Activated naive CD8-positive, alpha-beta T cell treated with anti-CD3 and anti-CD28 coated beads, Interleukin-2, amount 50 U/mL, for 24 hours (primary cell): ENCODE measurements at regions not wholly inside any gene's neighbourhood (a gene's known extent, or its start where the extent isn't known, plus 50 kb on each side); places are given as distances from the start of the nearest gene placed in this dataset.
"Not testable (repeated sequence)": the region's sequence is repeated elsewhere in the genome, so short reads cannot be mapped to it uniquely, and the experiment has no call there.

Source experiments
- ATAC-seq: fragments of 150-1000 bp; cut with Tn5 transposase; one replicate; pipeline ENCODE4 v1.10.0; 2021
- DNase-seq: peaks from one replicate; pipeline ENCODE4 v3.0.0; 2021
- H3K27ac Mint-ChIP-seq: one replicate; pipeline ENCODE4 v1.8.0; 2021; ENCODE audit warnings: mild to moderate bottlenecking, mixed read lengths
- H3K27me3 Mint-ChIP-seq: one replicate; pipeline ENCODE4 v1.8.0; 2021; ENCODE audit warnings: mixed read lengths
- H3K36me3 Mint-ChIP-seq: one replicate; pipeline ENCODE4 v1.8.0; 2021; ENCODE audit warnings: low read depth, mixed read lengths
- H3K4me1 Mint-ChIP-seq: one replicate; pipeline ENCODE4 v1.8.0; 2021; ENCODE audit warnings: mixed read lengths
- H3K4me3 Mint-ChIP-seq: one replicate; pipeline ENCODE4 v1.8.0; 2021; ENCODE audit warnings: mild to moderate bottlenecking, moderate library complexity, mixed read lengths
- H3K9me3 Mint-ChIP-seq: one replicate; pipeline ENCODE4 v1.8.0; 2021; ENCODE audit warnings: mixed read lengths

DNA sequence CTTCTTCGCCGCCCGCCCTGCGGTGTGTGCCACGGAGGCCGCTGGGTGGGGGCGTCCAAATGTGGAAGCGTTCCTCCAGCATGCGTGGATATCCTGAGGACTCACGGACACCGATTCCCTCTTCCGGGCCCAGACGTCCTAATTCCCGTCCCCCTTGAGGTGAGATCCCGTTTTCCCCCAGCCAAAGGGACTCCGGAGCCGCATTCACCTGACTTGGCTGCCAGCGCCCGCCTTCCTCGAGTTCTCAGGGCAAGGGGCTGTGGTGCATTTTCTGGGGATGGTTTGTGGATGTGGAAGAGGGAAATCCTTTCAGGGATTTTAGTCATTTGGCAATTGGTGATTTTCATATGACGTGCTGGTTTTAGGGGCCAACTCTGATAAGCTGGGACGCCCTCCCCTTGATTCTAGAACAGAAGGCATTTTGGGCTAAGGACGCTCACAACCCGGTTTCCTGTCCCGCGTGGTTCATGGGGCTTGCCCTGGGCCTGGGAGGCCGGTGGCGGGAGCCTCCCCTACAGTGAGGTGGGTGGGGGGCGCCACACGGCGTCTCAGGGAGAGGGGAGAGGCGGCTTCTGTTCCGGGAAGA lies 165.4 kb downstream of the ACTR3B start:
- peaks cover 15% of the 10 kb centered on the region for H3K9me3 Mint-ChIP-seq
- H3K27ac Mint-ChIP-seq, result no peak overlapping the region
- peaks cover 35% of the 10 kb centered on the region for H3K27me3 Mint-ChIP-seq
- no peak for ATAC-seq
- H3K36me3 Mint-ChIP-seq, result peaks cover 1% of the 10 kb centered on the region
- no peak for DNase-seq
- H3K4me1 Mint-ChIP-seq, result no peaks in the 10 kb centered on the region
- H3K4me3 Mint-ChIP-seq, result no peak overlapping the region

DNA sequence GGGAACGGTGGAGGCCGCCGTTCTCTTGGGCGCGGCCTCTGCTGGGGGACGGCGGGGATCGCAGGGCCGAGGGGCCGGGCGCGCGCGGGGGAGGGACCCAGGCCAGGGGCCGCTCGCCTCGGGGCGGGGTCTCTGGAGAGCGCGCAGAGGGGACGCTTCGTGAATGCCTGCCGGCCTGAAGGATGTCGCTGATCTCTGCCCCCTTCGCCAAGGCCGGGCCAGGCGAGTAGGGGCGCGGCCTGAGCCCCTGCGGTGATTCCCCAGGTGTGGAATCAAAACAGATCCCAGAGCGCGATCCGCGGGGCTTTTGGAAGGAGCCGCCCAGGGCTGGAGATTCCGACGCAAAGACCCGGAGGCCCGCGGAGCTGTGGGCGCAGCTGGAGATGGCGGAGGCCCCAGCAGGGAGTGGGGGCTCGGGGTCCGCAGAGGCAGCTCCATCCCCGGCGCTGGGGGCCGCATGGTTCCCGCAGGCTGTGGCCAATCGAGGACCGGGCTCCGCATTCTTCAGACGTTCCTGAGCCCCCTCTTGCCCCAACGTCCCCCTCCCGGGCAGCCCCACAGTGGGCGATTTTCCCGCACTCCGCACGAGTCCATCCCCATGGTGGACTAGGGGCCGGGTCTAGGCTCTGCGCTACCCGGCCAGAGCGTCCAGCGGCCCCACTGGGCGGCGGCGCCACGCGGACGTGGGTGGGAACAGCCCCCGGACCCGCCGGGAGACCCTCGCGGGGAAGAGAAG lies 166.0 kb downstream of the ACTR3B start:
- no peaks in the 10 kb centered on the region for H3K36me3 Mint-ChIP-seq
- DNase-seq (no peak), ATAC-seq (peak; percentile 20)
- H3K27ac Mint-ChIP-seq, result no peak overlapping the region
- H3K4me1 Mint-ChIP-seq, result no peaks in the 10 kb centered on the region
- H3K4me3 Mint-ChIP-seq, result no peak overlapping the region
- H3K9me3 Mint-ChIP-seq, result peaks cover 11% of the 10 kb centered on the region
- peaks cover 35% of the 10 kb centered on the region for H3K27me3 Mint-ChIP-seq

DNA sequence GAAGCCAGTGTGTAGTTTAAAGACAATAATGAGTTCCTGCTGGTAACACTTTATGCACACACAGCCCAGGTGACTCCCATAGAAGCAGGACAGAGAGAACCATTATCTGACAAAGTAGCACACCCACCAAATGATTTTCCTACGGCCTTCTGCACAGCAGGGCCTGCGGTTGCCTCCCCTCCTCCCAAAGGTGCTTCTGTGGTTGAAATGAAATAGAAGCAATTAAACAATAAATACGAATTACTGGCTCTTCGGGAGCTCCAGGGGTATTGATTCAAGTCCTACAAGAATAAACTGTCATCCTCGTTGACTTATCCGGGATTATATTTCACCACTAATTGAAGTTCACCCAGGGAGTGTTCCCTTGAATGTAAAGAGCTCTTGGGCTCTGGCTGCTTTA lies 172.1 kb downstream of the ACTR3B start:
- no peak for ATAC-seq
- no peaks in the 10 kb centered on the region for H3K4me1 Mint-ChIP-seq
- peaks cover 7% of the 10 kb centered on the region for H3K27me3 Mint-ChIP-seq

DNA sequence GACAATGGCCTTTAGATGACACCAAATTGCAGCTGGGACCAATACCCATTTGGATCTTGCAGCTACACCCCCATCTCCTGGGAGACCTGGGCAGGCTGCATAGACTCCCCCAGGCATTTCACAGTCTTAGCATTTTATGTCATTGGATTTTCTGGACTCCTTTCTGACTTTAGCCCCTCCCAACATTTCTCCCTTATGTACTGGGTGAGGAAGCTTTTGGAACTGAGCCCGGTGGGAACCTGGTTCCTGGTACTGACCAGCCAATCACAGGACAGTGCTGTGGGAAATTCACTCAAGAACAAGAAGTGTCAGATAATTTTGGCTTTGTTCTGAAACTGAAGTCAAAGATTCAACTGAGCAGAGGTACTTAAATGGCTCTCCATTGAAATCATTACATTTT lies 177.7 kb downstream of the ACTR3B start:
- Mint-ChIP-seq H3K27ac (no peak overlapping the region), H3K27me3 (no peaks in the 10 kb centered on the region), H3K4me3 (no peak overlapping the region), H3K4me1 (no peaks in the 10 kb centered on the region), H3K9me3 (no peaks in the 10 kb centered on the region), H3K36me3 (no peaks in the 10 kb centered on the region)
- DNase-seq (no peak), ATAC-seq (no peak)

More for the DNA sequence above, 172.1 kb downstream of the ACTR3B start:
- no peak for DNase-seq
- Mint-ChIP-seq H3K9me3 (peaks cover 7% of the 10 kb centered on the region), H3K27ac (no peak overlapping the region), H3K4me3 (no peak overlapping the region), H3K36me3 (no peaks in the 10 kb centered on the region)

DNA sequence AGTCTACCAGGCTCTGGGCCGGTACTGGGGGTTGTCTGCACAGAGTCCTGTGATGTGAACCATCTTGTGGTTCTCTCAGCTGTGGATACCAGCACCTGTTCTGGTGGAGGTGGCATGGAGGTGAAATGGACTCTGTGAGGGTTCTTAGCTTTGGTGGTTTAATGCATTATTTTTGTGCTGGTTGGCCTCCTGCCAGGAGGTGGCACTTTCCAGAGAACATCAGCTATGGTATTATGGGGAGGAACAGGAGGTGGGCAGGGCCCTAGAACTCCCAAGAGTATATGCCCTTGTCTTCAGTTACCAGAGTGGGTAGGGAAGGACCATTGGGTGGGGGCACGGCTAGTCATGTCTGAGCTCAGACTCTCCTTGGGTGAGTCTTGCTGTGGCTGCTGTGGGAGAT lies 187.1 kb downstream of the ACTR3B start:
- not testable (repeated sequence) for DNase-seq, H3K4me1 Mint-ChIP-seq, H3K27me3 Mint-ChIP-seq, H3K4me3 Mint-ChIP-seq, H3K9me3 Mint-ChIP-seq, H3K36me3 Mint-ChIP-seq, ATAC-seq, H3K27ac Mint-ChIP-seq

DNA sequence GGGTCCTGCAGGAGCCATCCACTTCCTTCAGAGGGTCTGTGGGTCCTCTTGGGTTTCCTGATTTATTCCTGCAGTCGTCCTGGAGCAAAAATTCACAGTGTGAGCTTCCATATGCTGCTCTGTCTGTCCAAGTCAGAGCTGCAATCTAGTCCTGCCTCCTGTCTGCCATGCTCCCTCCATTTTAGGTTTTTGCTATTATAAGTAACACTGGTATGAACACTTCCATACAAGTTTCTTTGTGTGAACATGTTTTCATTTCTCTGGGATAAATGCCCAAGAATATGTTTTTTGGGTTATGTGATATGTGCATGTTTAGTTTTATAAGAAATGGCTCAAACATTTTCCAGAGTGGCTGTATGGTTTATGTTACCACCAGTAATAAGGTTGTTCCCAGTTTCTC lies 188.1 kb downstream of the ACTR3B start:
- H3K4me3 Mint-ChIP-seq, result no peak overlapping the region
- H3K27me3 Mint-ChIP-seq, result peaks cover 3% of the 10 kb centered on the region
- DNase-seq, result no peak
- peaks cover 6% of the 10 kb centered on the region for H3K9me3 Mint-ChIP-seq
- no peak for ATAC-seq
- peaks cover 2% of the 10 kb centered on the region for H3K36me3 Mint-ChIP-seq
- no peak overlapping the region for H3K27ac Mint-ChIP-seq
- H3K4me1 Mint-ChIP-seq, result no peaks in the 10 kb centered on the region

DNA sequence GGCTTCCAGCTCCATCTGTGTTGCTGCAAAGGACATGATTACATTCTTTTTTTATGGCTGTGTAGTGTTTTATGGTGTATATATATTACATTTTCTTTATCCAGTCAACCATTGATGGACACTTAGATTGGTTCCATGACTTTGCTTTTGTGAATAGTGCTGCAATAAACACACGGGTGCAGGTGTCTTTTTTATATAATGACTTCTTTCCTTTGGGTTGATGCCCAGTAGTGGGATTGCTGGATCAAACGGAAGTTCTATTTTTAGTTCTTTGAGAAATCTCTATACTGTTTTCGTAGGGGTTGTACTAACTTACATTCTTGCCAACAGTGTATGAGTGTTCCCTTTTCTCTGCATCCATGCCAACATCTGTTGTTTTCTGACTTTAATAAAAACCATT lies 189.7 kb downstream of the ACTR3B start:
- peaks cover 2% of the 10 kb centered on the region for H3K36me3 Mint-ChIP-seq
- peaks cover 6% of the 10 kb centered on the region for H3K9me3 Mint-ChIP-seq
- H3K4me3 Mint-ChIP-seq, result no peak overlapping the region
- no peak overlapping the region for H3K27ac Mint-ChIP-seq
- no peaks in the 10 kb centered on the region for H3K4me1 Mint-ChIP-seq
- peaks cover 3% of the 10 kb centered on the region for H3K27me3 Mint-ChIP-seq
- no peak for ATAC-seq
- DNase-seq, result no peak

DNA sequence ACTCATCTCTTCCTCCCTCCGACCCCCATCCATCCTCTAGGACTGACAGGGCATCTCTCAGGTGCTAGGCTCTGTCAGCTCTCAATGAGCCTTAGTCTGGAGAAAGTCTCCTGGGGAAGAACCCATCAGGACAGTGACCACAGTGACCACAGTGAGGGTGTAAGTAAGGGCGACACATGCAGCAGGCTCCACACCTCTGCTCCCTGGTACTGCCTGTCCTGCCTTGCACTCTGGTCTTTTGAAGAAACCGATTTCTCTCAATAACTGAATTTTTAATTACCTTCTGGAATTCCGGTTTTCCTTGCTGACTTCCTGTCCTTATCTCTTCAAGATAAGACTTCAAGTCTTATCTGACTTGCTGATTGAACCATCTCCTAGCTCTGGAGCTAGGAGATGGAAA lies 190.2 kb downstream of the ACTR3B start:
- Mint-ChIP-seq H3K36me3 (peaks cover 2% of the 10 kb centered on the region), H3K4me1 (no peaks in the 10 kb centered on the region), H3K27ac (no peak overlapping the region), H3K9me3 (peaks cover 6% of the 10 kb centered on the region), H3K27me3 (peaks cover 3% of the 10 kb centered on the region), H3K4me3 (no peak overlapping the region)
- ATAC-seq (no peak), DNase-seq (no peak)

DNA sequence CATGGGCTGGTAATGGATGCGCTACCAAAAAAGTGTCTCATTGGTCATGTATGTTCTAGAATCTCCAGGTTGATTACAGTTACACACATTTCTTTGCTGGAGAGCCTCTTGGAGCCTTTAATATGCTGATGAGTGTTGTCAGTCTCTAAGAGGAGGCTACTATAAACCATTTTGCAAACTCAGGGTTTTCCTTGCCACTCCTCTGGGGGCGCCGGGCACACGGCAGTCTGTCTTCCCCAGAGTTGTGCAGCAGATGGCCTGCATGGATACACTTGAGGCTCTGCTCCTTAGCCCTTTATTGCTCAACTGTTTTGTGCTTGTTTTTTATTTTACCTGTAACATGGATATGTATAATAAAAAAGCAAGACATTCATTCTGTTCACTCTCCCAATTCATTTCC lies 196.5 kb downstream of the ACTR3B start:
- peaks cover 4% of the 10 kb centered on the region for H3K27me3 Mint-ChIP-seq
- H3K27ac Mint-ChIP-seq, result no peak overlapping the region
- H3K9me3 Mint-ChIP-seq, result peaks cover 8% of the 10 kb centered on the region
- DNase-seq (no peak), ATAC-seq (no peak)
- H3K36me3 Mint-ChIP-seq, result peaks cover 2% of the 10 kb centered on the region
- no peaks in the 10 kb centered on the region for H3K4me1 Mint-ChIP-seq
- no peak overlapping the region for H3K4me3 Mint-ChIP-seq

DNA sequence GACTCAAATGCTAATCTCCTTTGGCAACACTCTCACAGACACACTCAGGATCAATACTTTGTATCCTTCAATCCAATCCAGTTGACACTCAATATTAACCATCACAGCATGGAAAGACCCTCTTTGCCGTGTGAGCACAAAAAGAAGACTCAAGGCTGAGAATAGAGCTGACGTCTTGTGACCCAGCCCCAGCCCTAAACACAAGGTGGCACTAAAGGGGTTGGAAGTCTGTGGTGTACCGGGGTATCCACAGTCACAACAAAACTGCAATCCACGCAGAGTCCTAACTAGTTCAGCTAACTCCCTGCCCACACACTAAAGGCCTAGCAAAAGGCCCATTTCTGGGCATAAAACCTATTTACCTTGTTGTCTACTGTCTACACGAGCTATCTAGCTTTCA lies 200.1 kb downstream of the ACTR3B start:
- DNase-seq, result no peak
- peaks cover 4% of the 10 kb centered on the region for H3K27me3 Mint-ChIP-seq
- no peaks in the 10 kb centered on the region for H3K36me3 Mint-ChIP-seq
- H3K4me1 Mint-ChIP-seq, result no peaks in the 10 kb centered on the region
- ATAC-seq, result no peak
- no peak overlapping the region for H3K27ac Mint-ChIP-seq
- peaks cover 4% of the 10 kb centered on the region for H3K9me3 Mint-ChIP-seq
- H3K4me3 Mint-ChIP-seq, result no peak overlapping the region

DNA sequence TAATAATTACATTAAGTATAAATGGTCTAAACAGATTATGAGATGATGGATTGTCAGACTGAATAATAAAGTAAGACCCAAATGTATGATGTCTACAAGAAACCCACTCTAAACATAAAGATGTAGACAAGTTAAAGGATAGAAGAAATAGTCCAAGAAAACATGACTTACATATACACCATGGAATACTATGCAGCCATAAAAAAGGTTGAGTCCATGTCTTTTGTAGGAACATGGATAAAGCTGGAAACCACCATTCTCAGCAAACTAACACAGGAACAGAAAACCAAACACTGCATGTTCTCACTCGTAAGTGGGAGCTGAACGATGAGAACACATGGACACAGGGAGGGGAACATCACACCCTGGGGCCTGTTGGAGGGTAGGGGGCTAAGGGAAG lies 202.2 kb downstream of the ACTR3B start:
- not testable (repeated sequence) for DNase-seq, ATAC-seq, H3K27ac Mint-ChIP-seq, H3K4me1 Mint-ChIP-seq, H3K27me3 Mint-ChIP-seq, H3K4me3 Mint-ChIP-seq, H3K36me3 Mint-ChIP-seq, H3K9me3 Mint-ChIP-seq

DNA sequence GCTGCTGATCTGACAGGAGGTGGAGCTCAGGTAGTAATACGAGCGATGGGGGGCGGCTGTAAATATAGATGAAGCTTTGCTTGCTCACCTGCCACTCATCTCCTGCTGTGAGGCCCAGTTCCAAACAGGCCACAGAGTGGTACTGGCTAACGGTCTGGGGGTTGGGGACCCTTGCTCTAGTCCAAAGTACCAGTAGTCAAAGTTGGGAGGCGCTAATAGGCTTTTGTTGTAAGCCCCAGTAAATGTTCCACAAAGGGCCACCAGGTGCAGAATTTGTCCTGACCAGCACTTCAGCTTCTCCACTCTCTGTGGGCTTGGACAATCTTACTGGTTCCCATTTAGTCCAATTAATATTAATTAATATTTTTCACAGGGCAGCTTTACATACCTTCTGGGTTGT lies 206.6 kb downstream of the ACTR3B start:
- no peaks in the 10 kb centered on the region for H3K36me3 Mint-ChIP-seq
- H3K27ac Mint-ChIP-seq, result no peak overlapping the region
- H3K27me3 Mint-ChIP-seq, result no peaks in the 10 kb centered on the region
- DNase-seq (no peak), ATAC-seq (no peak)
- H3K4me1 Mint-ChIP-seq, result no peaks in the 10 kb centered on the region
- no peak overlapping the region for H3K4me3 Mint-ChIP-seq
- H3K9me3 Mint-ChIP-seq, result no peaks in the 10 kb centered on the region

DNA sequence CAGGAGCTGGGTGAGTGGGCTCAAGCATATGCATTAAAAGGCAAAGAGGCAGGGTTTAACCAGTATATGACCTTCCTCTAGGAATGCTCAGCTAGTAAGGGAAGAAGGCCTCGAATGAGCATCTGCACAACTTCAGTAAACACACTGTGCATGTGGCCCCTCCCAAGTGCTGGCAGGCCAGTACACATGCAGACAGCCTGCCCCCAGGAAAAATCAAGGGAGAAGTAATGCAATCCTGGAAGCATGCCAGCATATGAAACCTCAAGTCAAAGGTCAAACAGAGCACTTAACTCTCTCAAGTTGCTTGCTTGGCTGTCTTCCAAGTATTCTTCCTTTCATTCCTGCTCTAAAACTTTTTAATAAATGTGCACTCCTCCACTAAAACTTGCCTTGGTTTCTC lies 208.4 kb downstream of the ACTR3B start:
- no peak for ATAC-seq
- Mint-ChIP-seq H3K27ac (no peak overlapping the region), H3K4me3 (no peak overlapping the region), H3K4me1 (no peaks in the 10 kb centered on the region), H3K9me3 (no peaks in the 10 kb centered on the region), H3K27me3 (no peaks in the 10 kb centered on the region), H3K36me3 (no peaks in the 10 kb centered on the region)
- DNase-seq, result no peak

DNA sequence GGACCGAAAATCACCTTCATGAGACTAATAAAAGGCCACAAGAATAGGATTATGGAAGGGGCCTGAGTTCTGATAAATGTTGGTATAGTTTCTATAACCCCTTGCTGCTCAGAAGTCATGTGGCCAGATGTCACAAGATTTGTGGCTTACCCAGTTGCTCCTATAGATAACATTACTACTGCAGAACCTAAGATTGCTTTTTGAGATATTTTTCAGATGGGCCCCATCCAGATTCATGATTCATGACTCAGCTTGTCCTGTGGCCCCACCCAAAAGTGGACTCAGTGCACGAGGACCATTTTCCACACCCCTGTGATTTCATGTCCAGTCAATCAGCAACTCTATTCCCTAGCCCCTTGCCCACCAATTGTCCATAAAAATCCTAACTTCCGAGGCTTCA lies 209.0 kb downstream of the ACTR3B start:
- Mint-ChIP-seq H3K9me3 (no peaks in the 10 kb centered on the region), H3K36me3 (no peaks in the 10 kb centered on the region), H3K27me3 (no peaks in the 10 kb centered on the region), H3K27ac (no peak overlapping the region), H3K4me3 (no peak overlapping the region), H3K4me1 (no peaks in the 10 kb centered on the region)
- no peak for ATAC-seq
- DNase-seq, result no peak

DNA sequence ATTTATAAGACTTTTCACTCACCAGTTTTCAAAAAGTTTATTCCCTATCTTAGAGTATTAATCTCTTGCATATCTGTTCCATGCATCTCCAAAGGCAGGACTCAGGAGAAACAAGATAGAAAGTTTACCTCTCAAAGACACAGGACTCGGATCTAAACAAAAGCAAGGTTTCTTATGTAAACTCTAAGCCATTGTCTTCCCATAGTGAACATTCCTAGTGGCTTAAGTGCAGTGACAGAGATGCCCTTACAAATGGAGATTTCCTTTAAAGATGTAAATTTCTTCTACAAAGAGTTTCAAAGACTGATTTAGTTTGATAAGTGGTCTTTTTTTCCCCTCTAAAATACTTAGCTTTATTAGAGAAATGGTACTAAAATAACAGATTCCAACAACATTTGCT lies 209.8 kb downstream of the ACTR3B start:
- no peaks in the 10 kb centered on the region for H3K27me3 Mint-ChIP-seq
- no peak overlapping the region for H3K4me3 Mint-ChIP-seq
- H3K4me1 Mint-ChIP-seq, result no peaks in the 10 kb centered on the region
- no peaks in the 10 kb centered on the region for H3K9me3 Mint-ChIP-seq
- ATAC-seq (no peak), DNase-seq (no peak)
- no peaks in the 10 kb centered on the region for H3K36me3 Mint-ChIP-seq
- H3K27ac Mint-ChIP-seq, result no peak overlapping the region

DNA sequence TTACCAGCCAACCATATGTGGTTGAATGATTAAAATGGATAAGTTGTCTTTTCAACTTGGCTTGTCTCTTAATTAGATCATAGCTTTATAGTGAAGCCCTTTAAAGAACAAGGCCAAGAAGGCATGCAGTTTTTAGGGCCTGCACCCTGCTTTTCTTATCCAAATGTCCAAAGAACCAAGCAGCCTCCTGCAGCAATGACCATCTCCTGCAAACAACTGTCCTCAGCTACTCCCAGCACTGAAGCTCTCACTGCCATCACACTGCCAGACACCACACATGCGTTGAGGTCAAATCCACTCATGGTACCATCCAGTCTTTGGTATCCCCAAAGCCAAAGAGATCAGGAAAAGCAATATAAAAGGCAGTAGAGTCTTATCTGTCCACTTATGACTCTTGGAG lies 210.3 kb downstream of the ACTR3B start:
- no peak overlapping the region for H3K27ac Mint-ChIP-seq
- no peak for ATAC-seq
- no peak for DNase-seq
- H3K9me3 Mint-ChIP-seq, result no peaks in the 10 kb centered on the region
- H3K36me3 Mint-ChIP-seq, result no peaks in the 10 kb centered on the region
- no peaks in the 10 kb centered on the region for H3K27me3 Mint-ChIP-seq
- H3K4me1 Mint-ChIP-seq, result no peaks in the 10 kb centered on the region
- H3K4me3 Mint-ChIP-seq, result no peak overlapping the region
